ENCODE measurements at regions not wholly inside any gene's neighbourhood (a gene's known extent, or its start where the extent isn't known, plus 50 kb on each side); places are given as distances from the start of the nearest gene placed in this dataset.

GRCh38 chr20:39946053-39946810, 742.8 kb downstream of the MAFB start:
- Histone ChIP-seq H3K27me3 (no peaks in the 10 kb centered on the region), H3K9me3 (no peaks in the 10 kb centered on the region), H3K36me3 (no peaks in the 10 kb centered on the region), H3K4me3 (no peak overlapping the region), H3K27ac (no peak overlapping the region), H3K4me1 (peaks cover 0 to 5% (median under 1%) of the 10 kb centered on the region in 4 donors)
- WGBS, 2 donors, result 70 to 73% methylated on average over 5 of the region's 5 CpGs
- TF ChIP-seq, protein P1, sequence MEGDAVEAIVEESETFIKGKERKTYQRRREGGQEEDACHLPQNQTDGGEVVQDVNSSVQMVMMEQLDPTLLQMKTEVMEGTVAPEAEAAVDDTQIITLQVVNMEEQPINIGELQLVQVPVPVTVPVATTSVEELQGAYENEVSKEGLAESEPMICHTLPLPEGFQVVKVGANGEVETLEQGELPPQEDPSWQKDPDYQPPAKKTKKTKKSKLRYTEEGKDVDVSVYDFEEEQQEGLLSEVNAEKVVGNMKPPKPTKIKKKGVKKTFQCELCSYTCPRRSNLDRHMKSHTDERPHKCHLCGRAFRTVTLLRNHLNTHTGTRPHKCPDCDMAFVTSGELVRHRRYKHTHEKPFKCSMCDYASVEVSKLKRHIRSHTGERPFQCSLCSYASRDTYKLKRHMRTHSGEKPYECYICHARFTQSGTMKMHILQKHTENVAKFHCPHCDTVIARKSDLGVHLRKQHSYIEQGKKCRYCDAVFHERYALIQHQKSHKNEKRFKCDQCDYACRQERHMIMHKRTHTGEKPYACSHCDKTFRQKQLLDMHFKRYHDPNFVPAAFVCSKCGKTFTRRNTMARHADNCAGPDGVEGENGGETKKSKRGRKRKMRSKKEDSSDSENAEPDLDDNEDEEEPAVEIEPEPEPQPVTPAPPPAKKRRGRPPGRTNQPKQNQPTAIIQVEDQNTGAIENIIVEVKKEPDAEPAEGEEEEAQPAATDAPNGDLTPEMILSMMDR (IDR thresholded peaks at IDR 0.05), result no peak
- intact Hi-C loops (cut with DNase I), result no loop called here
- no peak for DNase-seq

DNA sequence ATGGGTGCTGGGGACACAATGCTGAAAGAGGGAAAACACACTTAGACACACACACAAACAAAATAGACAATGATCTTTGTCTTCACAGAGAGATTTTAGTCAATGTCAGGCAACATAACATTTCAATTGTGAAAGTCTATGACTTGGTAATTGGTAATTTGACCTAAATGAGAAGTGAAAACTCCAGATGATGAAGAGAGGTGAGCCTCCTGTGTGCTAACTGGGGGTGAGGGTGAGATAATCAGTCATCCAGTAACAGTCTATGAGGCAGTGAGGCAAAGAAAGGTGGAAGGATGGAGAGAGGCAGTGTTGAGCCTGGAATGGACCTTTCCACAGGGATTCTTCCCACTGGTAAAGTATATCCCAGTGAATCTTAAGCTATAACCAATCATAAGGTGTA, 744.2 kb downstream of the MAFB start:
- H3K36me3 ChIP-seq, result no peaks in the 10 kb centered on the region
- H3K4me1 ChIP-seq, result peaks cover 0 to 8% (median 2%) of the 10 kb centered on the region in 4 donors
- no peaks in the 10 kb centered on the region for H3K9me3 ChIP-seq
- no peak overlapping the region for H3K4me3 ChIP-seq
- no peak for DNase-seq
- no peak overlapping the region for H3K27ac ChIP-seq
- H3K27me3 ChIP-seq, result no peaks in the 10 kb centered on the region
- intact Hi-C loops (cut with DNase I), result no loop called here
- TF ChIP-seq POLR2A (IDR thresholded peaks at IDR 0.05) (no peak), POLR2AphosphoS5 (IDR thresholded peaks at IDR 0.05) (no peak), EP300 (IDR thresholded peaks at IDR 0.05) (no peak)
- TF ChIP-seq, protein P1 (IDR thresholded peaks at IDR 0.05), result no peak

DNA sequence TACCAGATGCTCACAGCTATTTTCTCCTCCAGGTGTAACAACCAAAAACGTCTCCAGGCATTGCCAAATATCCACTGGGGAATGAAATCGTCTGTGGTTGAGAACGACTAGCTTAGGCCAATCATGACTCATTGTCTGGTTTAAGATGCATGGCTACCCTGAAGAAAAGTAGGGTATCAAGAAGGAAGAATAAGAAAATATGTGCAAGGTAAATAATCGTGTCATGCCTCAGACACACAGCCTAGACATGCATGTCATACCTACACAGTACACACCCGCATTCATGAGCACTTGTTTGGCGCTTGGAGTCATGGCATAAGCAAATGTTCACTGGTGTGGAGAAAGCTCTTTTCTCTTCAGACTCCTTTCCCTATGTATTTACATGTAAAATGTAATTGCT, 745.7 kb downstream of the MAFB start:
- no peaks in the 10 kb centered on the region for H3K27me3 ChIP-seq
- TF ChIP-seq POLR2AphosphoS5 (IDR thresholded peaks at IDR 0.05) (no peak), POLR2A (IDR thresholded peaks at IDR 0.05) (no peak), EP300 (IDR thresholded peaks at IDR 0.05) (no peak)
- TF ChIP-seq, protein P1 (IDR thresholded peaks at IDR 0.05), result no peak
- intact Hi-C loops (cut with DNase I), result no loop called here
- no peaks in the 10 kb centered on the region for H3K9me3 ChIP-seq
- no peak overlapping the region for H3K27ac ChIP-seq
- no peak for DNase-seq
- H3K36me3 ChIP-seq, result no peaks in the 10 kb centered on the region
- H3K4me3 ChIP-seq, result no peak overlapping the region
- peaks cover 0 to 8% (median 2%) of the 10 kb centered on the region in 4 donors for H3K4me1 ChIP-seq
- 80 to 89% methylated on average over 6 of the region's 6 CpGs for WGBS, 2 donors

DNA sequence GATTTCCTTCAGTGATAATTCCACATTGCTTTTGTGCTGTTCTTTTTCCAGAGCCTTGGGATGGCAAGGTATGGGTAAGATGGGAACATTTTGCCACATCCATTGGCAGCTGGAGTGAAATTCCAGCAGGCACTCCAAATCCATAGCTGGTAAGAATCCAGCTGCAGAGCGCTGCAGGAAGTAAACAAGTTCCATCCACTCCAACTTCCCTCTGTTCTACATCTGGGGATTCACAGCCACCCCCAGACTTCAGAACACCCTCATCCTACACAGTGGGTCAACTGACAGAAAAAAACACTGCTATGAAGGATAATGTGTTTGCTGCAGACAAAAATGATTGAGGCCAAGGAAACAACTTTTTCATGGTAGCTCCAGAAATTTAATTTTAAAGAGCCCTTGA, 747.8 kb downstream of the MAFB start:
- Histone ChIP-seq H3K36me3 (no peaks in the 10 kb centered on the region), H3K27ac (no peak overlapping the region), H3K4me3 (no peak overlapping the region), H3K27me3 (no peaks in the 10 kb centered on the region), H3K4me1 (peaks cover 0 to 8% (median 2%) of the 10 kb centered on the region in 4 donors), H3K9me3 (no peaks in the 10 kb centered on the region)
- WGBS, 2 donors, result 32 to 65% methylated on average over 1 of the region's 1 CpG
- TF ChIP-seq, protein P1 (IDR thresholded peaks at IDR 0.05), result no peak
- TF ChIP-seq POLR2AphosphoS5 (IDR thresholded peaks at IDR 0.05) (no peak), EP300 (IDR thresholded peaks at IDR 0.05) (no peak), POLR2A (IDR thresholded peaks at IDR 0.05) (no peak)
- intact Hi-C loops (cut with DNase I), result no loop called here
- DNase-seq, result no peak

Data from sigmoid colon (tissue), 6 donors.